ENCODE measurements at regions not wholly inside any gene's neighbourhood (a gene's known extent, or its start where the extent isn't known, plus 50 kb on each side); places are given as distances from the start of the nearest gene placed in this dataset.

GRCh38 chr4:137238456-137239162 lies 293.7 kb downstream of the PCDH18 start:
- POLR2A ChIA-PET (ENCODE audit: low non-redundant PET): no interaction called here
- H3K9me3 ChIP-seq (ENCODE audit: low read depth, low read length, poor library complexity, severe bottlenecking): no peaks in the 10 kb centered on the region
- H3K4me1 ChIP-seq (ENCODE audit: insufficient read depth, low read length, poor library complexity, severe bottlenecking): no peaks in the 10 kb centered on the region
- H3K4me3 ChIP-seq (ENCODE audit: low read depth, low read length, poor library complexity, severe bottlenecking): no peak overlapping the region
- H3K27me3 ChIP-seq (replicated peaks; ENCODE audit: insufficient read depth, low read depth, low read length, poor library complexity): no peaks in the 10 kb centered on the region
- no peak for DNase-seq (ENCODE audit: low spot score)
- CTCF ChIA-PET: no interaction called here
- H3K36me3 ChIP-seq (ENCODE audit: insufficient read depth, low read length, poor library complexity, severe bottlenecking): no peaks in the 10 kb centered on the region
- BruUV-seq (replicated peaks): no TSS peak
- H3K27ac ChIP-seq (ENCODE audit: low read depth, low read length, poor library complexity, severe bottlenecking): no peak overlapping the region
- TF ChIP-seq EZH2 (IDR thresholded peaks at IDR 0.05; ENCODE audit: borderline replicate concordance, low read depth, low read length, poor library complexity, severe bottlenecking) (no peak), CTCF (conservative IDR thresholded peaks at IDR 0.05; ENCODE audit: low read depth, low read length) (no peak)
- intact Hi-C loops (cut with micrococcal nuclease; ENCODE audit: unreplicated experiment): no loop called here

- BruUV-seq (replicated peaks): no TSS peak
- CTCF ChIA-PET: no interaction called here
- no peaks in the 10 kb centered on the region for H3K27me3 ChIP-seq (replicated peaks; ENCODE audit: insufficient read depth, low read depth, low read length, poor library complexity)
- intact Hi-C loops (cut with micrococcal nuclease; ENCODE audit: unreplicated experiment): no loop called here
- no peak overlapping the region for H3K4me3 ChIP-seq (ENCODE audit: low read depth, low read length, poor library complexity, severe bottlenecking)
- POLR2A ChIA-PET (ENCODE audit: low non-redundant PET): no interaction called here
- H3K9me3 ChIP-seq (ENCODE audit: low read depth, low read length, poor library complexity, severe bottlenecking): no peaks in the 10 kb centered on the region
- DNase-seq (ENCODE audit: low spot score): peak; percentile 4
- TF ChIP-seq CTCF (conservative IDR thresholded peaks at IDR 0.05; ENCODE audit: low read depth, low read length) (no peak; the same call in 1 of the 2 replicates), EZH2 (IDR thresholded peaks at IDR 0.05; ENCODE audit: borderline replicate concordance, low read depth, low read length, poor library complexity, severe bottlenecking) (no peak)
- H3K36me3 ChIP-seq (ENCODE audit: insufficient read depth, low read length, poor library complexity, severe bottlenecking): no peaks in the 10 kb centered on the region
- H3K27ac ChIP-seq (ENCODE audit: low read depth, low read length, poor library complexity, severe bottlenecking): no peak overlapping the region
- H3K4me1 ChIP-seq (ENCODE audit: insufficient read depth, low read length, poor library complexity, severe bottlenecking): no peaks in the 10 kb centered on the region
These were observed 305.4 kb downstream of the PCDH18 start for GRCh38 chr4:137226900-137227299.

GRCh38 chr4:137226221-137226620 lies 306.1 kb downstream of the PCDH18 start:
- ChIA-PET CTCF (no interaction called here), POLR2A (ENCODE audit: low non-redundant PET) (no interaction called here)

More at GRCh38 chr4:137226221-137226620, 306.1 kb downstream of the PCDH18 start:
- Histone ChIP-seq H3K4me1 (ENCODE audit: insufficient read depth, low read length, poor library complexity, severe bottlenecking) (no peaks in the 10 kb centered on the region), H3K27me3 (replicated peaks; ENCODE audit: insufficient read depth, low read depth, low read length, poor library complexity) (no peaks in the 10 kb centered on the region), H3K27ac (ENCODE audit: low read depth, low read length, poor library complexity, severe bottlenecking) (no peak overlapping the region), H3K4me3 (ENCODE audit: low read depth, low read length, poor library complexity, severe bottlenecking) (no peak overlapping the region), H3K36me3 (ENCODE audit: insufficient read depth, low read length, poor library complexity, severe bottlenecking) (no peaks in the 10 kb centered on the region), H3K9me3 (ENCODE audit: low read depth, low read length, poor library complexity, severe bottlenecking) (no peaks in the 10 kb centered on the region)
- no peak for DNase-seq (ENCODE audit: low spot score)
- TF ChIP-seq CTCF (conservative IDR thresholded peaks at IDR 0.05; ENCODE audit: low read depth, low read length): no peak
- no peak for TF ChIP-seq EZH2 (IDR thresholded peaks at IDR 0.05; ENCODE audit: borderline replicate concordance, low read depth, low read length, poor library complexity, severe bottlenecking)
- no TSS peak for BruUV-seq (replicated peaks)
- intact Hi-C loops (cut with micrococcal nuclease; ENCODE audit: unreplicated experiment): no loop called here

All from A673 (cell line).